Cardiac muscle cell (in vitro differentiated cells and primary cell): ENCODE measurements at regions not wholly inside any gene's neighbourhood (a gene's known extent, or its start where the extent isn't known, plus 50 kb on each side); places are given as distances from the start of the nearest gene placed in this dataset.
"Not testable (repeated sequence)": the region's sequence is repeated elsewhere in the genome, so short reads cannot be mapped to it uniquely, and the experiment has no call there.

Source experiments
- DNase-seq, 2 donors: peaks; one replicate each; pipeline versions ENCODE4 v3.0.0 to v3.0.0-alpha.2; 2010 to 2017; ENCODE audit warnings: low read depth in 1 of 2, low spot score in 1 of 2
- H3K27ac ChIP-seq: fragments of 200-600 bp; sonication (generic); 2 replicates; pipeline ENCODE4 v1.5.1; 2016
- H3K27me3 ChIP-seq: fragments of 200-600 bp; sonication (generic); 2 replicates; pipeline ENCODE4 v1.6.0; 2016; ENCODE audit warnings: control low read depth
- H3K36me3 ChIP-seq: fragments of 200-600 bp; sonication (generic); 2 replicates; pipeline ENCODE4 v1.5.1; 2016; ENCODE audit warnings: control low read depth
- H3K4me1 ChIP-seq: fragments of 200-600 bp; sonication (generic); 2 replicates; pipeline ENCODE4 v1.8.1; 2017; ENCODE audit warnings: low read depth, mild to moderate bottlenecking, mixed run types
- H3K4me3 ChIP-seq: fragments of 200-600 bp; sonication (generic); 2 replicates; pipeline ENCODE4 v1.5.1; 2016; ENCODE audit warnings: mild to moderate bottlenecking
- H3K9me3 ChIP-seq: fragments of 200-600 bp; sonication (generic); 2 replicates; pipeline ENCODE4 v1.5.1; 2017; ENCODE audit warnings: low read depth, mild to moderate bottlenecking, control low read depth
- TF ChIP-seq, protein P1 (sequence below): IDR thresholded peaks from 2 replicates; pipeline ENCODE4 v1.5.1; 2012; ENCODE audit warnings: low read depth, mild to moderate bottlenecking, low read length

DNA sequence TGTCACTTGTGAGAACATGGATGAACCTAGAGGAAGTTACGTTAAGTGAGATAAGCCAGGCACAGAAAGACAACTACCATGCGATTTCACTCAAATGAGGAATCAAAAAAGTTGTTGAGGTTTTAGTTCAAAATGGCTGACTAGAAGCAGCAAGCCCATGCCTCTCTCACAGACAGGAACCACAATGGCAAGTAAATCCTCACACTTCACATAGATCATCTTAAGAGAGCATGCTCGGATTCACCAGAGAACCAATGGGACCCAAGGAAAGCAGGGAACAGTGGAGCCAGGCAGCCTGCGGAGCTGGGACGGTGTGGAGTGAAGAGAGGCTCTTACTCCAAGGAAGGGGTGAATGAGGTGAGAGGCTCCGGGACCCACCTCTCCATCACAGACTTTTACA is 581.0 kb downstream of the UQCRFS1 start:
- TF ChIP-seq, protein P1, sequence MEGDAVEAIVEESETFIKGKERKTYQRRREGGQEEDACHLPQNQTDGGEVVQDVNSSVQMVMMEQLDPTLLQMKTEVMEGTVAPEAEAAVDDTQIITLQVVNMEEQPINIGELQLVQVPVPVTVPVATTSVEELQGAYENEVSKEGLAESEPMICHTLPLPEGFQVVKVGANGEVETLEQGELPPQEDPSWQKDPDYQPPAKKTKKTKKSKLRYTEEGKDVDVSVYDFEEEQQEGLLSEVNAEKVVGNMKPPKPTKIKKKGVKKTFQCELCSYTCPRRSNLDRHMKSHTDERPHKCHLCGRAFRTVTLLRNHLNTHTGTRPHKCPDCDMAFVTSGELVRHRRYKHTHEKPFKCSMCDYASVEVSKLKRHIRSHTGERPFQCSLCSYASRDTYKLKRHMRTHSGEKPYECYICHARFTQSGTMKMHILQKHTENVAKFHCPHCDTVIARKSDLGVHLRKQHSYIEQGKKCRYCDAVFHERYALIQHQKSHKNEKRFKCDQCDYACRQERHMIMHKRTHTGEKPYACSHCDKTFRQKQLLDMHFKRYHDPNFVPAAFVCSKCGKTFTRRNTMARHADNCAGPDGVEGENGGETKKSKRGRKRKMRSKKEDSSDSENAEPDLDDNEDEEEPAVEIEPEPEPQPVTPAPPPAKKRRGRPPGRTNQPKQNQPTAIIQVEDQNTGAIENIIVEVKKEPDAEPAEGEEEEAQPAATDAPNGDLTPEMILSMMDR = no peak
- no peaks in the 10 kb centered on the region for H3K27me3 ChIP-seq
- H3K27ac ChIP-seq = no peak overlapping the region
- H3K36me3 ChIP-seq = no peaks in the 10 kb centered on the region
- no peaks in the 10 kb centered on the region for H3K9me3 ChIP-seq
- peaks cover 3% of the 10 kb centered on the region for H3K4me1 ChIP-seq
- no peak overlapping the region for H3K4me3 ChIP-seq
- no peak for DNase-seq

DNA sequence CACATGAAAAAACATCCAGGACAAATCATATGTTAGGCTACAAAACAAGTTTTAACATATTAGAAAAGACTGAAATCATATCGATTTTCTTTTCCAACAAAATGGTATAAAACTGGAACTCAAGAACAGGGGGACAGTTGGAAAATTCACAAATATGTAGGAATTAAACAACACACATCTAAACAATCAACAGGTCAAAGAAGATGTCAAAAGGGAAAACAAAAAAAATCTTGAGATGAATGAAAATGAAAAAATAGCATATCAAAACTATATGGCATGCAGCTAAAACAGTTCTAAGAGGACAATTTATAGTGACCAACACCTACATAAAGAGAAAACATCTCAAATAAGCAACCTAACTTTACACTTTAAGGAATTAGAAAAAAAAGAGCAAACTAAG is 585.3 kb downstream of the UQCRFS1 start:
- no peak overlapping the region for H3K4me3 ChIP-seq

DNA sequence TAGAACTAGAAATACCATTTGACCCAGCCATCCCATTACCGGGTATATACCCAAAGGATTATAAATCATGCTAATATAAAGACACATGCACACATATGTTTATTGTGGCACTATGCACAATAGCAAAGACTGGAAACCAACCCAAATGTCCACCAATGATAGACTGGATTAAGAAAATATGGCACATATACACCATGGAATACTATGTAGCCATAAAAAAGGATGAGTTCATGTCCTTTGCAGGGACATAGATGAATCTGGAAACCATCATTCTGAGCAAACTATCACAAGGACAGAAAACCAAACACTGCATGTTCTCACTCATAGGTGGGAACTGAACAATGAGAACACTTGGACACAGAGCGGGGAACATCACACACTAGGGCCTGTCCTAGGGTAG is 586.5 kb downstream of the UQCRFS1 start:
- H3K27me3 ChIP-seq, H3K9me3 ChIP-seq, H3K27ac ChIP-seq, DNase-seq, H3K4me3 ChIP-seq, H3K4me1 ChIP-seq, H3K36me3 ChIP-seq: not testable (repeated sequence)

More for the DNA sequence above, 585.3 kb downstream of the UQCRFS1 start:
- no peak overlapping the region for H3K27ac ChIP-seq
- no peaks in the 10 kb centered on the region for H3K9me3 ChIP-seq
- no peak for DNase-seq
- no peaks in the 10 kb centered on the region for H3K27me3 ChIP-seq
- TF ChIP-seq, protein P1 = no peak
- H3K4me1 ChIP-seq = no peaks in the 10 kb centered on the region
- H3K36me3 ChIP-seq = no peaks in the 10 kb centered on the region

DNA sequence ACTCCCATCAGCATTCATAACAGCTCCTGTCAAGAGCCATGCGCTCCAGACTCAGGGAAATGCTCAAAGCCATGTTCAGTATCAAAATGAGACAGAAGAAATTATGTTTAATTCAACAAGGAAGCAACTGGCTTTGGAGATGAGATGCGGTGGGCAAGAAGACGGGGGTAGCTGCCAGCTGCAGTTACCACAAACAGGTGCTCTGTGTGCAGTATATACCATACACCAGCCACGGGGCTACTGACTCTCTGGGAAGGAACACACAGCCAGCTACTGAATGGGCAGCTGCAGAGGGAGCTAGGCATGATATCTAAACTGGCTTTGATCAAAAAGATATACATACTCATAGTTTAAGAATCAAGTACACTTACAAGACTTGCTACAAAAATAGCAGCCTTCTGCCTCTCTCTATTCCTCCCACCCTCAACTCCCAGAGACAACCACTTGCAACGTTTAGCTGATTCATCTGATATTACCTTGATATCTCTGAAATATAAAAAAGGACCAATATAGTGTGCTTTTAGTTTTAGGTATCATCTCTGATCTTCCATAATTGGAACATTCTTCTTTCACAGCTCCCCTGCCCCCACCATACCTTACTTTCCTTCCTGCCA is 593.0 kb downstream of the UQCRFS1 start:
- H3K9me3 ChIP-seq = no peaks in the 10 kb centered on the region
- TF ChIP-seq, protein P1 = no peak
- H3K27me3 ChIP-seq = no peaks in the 10 kb centered on the region
- H3K4me3 ChIP-seq = no peak overlapping the region
- no peaks in the 10 kb centered on the region for H3K36me3 ChIP-seq
- H3K4me1 ChIP-seq = no peaks in the 10 kb centered on the region
- H3K27ac ChIP-seq = no peak overlapping the region
- no peak for DNase-seq

DNA sequence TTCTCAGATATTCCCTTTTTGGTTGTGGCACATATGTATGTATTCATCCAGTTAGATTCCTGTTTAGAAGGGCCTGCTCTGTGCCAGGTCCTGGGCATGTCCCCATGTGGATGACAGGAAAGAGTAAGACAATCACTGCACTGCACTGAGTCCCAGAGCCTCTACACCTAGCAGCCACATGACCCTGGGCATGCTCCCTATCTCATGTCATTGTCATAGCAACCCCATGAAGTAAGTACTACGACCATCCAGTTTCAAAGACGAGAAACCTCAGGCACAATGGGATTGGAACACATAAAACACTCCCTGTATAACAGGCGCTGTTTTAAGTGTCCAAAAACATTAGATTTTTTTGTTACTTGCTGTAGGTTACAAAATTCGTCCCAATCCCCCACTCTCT is 594.4 kb downstream of the UQCRFS1 start:
- H3K36me3 ChIP-seq = no peaks in the 10 kb centered on the region

DNA sequence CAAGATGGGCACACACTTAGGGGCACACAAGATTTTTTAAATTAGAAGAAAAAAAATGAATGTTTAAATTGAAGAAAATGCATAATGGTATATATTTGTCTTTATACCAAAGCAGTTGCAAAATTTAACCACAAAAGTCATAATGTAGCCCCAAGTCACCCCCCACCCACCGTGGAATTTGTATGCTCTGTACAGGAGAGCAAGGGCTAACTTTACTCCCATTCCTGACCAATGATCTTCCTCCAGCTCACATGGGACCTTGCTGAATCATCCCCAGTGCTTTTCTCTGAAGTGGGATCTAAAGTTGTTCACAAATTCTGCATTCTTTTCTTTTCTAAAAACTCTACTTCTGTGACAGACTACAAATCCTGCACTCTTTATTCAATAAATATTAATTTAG is 597.0 kb downstream of the UQCRFS1 start:
- Histone ChIP-seq H3K27me3 (no peaks in the 10 kb centered on the region), H3K4me3 (no peak overlapping the region), H3K9me3 (no peaks in the 10 kb centered on the region), H3K27ac (no peak overlapping the region), H3K36me3 (no peaks in the 10 kb centered on the region), H3K4me1 (no peaks in the 10 kb centered on the region)
- TF ChIP-seq, protein P1 = no peak
- DNase-seq = no peak

More for the DNA sequence above, 594.4 kb downstream of the UQCRFS1 start:
- Histone ChIP-seq H3K4me1 (no peaks in the 10 kb centered on the region), H3K9me3 (no peaks in the 10 kb centered on the region), H3K27me3 (no peaks in the 10 kb centered on the region), H3K27ac (no peak overlapping the region), H3K4me3 (no peak overlapping the region)
- no peak for DNase-seq
- TF ChIP-seq, protein P1 = no peak
